ENCODE measurements at regions not wholly inside any gene's neighbourhood (a gene's known extent, or its start where the extent isn't known, plus 50 kb on each side); places are given as distances from the start of the nearest gene placed in this dataset.

DNA sequence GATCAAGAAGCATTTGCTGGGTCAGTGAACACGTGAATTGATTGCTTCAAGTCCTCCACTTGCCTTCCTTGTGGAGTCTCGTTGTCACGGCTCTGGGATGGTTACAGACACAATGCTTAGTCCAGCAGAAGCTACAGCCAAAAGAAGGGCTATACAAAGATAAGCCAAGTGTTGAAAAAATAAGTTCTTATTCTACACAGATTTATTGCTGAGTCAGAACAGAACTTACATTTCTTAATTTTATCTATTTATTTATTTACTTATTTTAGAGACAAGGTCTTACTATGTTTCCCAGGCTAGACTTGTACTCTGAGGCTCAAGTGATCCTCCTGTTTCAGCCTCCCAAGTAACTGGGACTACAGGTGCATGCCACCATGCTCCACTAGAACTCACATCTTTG lies 199.0 kb downstream of the MYLK4 start:
- no peak for DNase-seq
- TF ChIP-seq, protein P1, sequence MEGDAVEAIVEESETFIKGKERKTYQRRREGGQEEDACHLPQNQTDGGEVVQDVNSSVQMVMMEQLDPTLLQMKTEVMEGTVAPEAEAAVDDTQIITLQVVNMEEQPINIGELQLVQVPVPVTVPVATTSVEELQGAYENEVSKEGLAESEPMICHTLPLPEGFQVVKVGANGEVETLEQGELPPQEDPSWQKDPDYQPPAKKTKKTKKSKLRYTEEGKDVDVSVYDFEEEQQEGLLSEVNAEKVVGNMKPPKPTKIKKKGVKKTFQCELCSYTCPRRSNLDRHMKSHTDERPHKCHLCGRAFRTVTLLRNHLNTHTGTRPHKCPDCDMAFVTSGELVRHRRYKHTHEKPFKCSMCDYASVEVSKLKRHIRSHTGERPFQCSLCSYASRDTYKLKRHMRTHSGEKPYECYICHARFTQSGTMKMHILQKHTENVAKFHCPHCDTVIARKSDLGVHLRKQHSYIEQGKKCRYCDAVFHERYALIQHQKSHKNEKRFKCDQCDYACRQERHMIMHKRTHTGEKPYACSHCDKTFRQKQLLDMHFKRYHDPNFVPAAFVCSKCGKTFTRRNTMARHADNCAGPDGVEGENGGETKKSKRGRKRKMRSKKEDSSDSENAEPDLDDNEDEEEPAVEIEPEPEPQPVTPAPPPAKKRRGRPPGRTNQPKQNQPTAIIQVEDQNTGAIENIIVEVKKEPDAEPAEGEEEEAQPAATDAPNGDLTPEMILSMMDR (IDR thresholded peaks at IDR 0.05; ENCODE audit: borderline replicate concordance), result no peak
- Histone ChIP-seq H3K4me1 (no peaks in the 10 kb centered on the region), H3K36me3 (no peaks in the 10 kb centered on the region), H3K9me3 (replicated peaks) (peaks cover 7% of the 10 kb centered on the region), H3K27me3 (ENCODE audit: low read depth) (no peaks in the 10 kb centered on the region), H3K4me3 (no peak overlapping the region), H3K27ac (replicated peaks) (no peak overlapping the region)
- intact Hi-C loops (cut with micrococcal nuclease), result no loop called here

DNA sequence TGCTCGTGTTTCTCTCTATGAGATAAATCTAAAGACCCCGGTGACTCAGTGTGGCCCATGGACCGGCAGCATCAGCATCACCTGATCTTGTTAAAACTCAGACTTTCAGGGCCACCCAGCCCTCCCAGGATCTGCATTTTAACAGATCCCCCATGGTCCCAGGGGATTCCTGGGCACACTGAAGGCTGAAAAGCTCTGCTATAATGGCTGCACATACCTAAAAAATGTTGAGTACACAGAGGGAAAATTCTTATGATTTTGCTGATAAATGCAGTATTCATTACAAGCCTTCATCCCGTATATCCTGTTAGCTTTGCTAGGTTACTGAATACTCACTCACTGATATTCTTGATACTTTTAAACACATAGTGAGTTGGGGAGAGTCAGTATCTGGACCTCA lies 200.5 kb downstream of the MYLK4 start:
- H3K4me1 ChIP-seq, result no peaks in the 10 kb centered on the region
- peaks cover 7% of the 10 kb centered on the region for H3K9me3 ChIP-seq (replicated peaks)
- H3K27me3 ChIP-seq (ENCODE audit: low read depth), result no peaks in the 10 kb centered on the region
- no peak for DNase-seq
- no peak overlapping the region for H3K27ac ChIP-seq (replicated peaks)
- TF ChIP-seq, protein P1 (IDR thresholded peaks at IDR 0.05; ENCODE audit: borderline replicate concordance), result no peak
- no peaks in the 10 kb centered on the region for H3K36me3 ChIP-seq
- no peak overlapping the region for H3K4me3 ChIP-seq
- intact Hi-C loops (cut with micrococcal nuclease), result no loop called here

DNA sequence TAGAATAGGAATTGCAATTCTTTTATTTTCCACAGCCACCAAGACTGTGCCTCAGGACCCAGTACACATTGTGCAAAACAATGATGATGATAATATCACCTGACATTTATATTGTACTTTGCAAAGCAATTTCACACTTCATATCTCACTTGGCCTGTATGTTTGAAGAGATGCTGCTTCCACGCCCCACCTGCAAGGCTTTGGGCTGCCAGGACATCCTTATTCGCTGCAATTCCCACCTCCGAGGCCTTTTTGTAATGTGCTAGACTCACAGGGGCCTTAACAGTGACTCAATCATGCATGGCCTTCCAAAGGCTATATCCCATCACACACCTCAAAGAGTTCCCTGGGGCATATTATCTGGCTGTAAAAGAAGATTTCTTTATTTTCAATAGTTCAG lies 200.9 kb downstream of the MYLK4 start:
- Histone ChIP-seq H3K4me1 (no peaks in the 10 kb centered on the region), H3K4me3 (no peak overlapping the region), H3K36me3 (no peaks in the 10 kb centered on the region), H3K27ac (replicated peaks) (no peak overlapping the region), H3K27me3 (ENCODE audit: low read depth) (no peaks in the 10 kb centered on the region), H3K9me3 (replicated peaks) (peaks cover 7% of the 10 kb centered on the region)
- intact Hi-C loops (cut with micrococcal nuclease), result no loop called here
- no peak for DNase-seq
- TF ChIP-seq, protein P1 (IDR thresholded peaks at IDR 0.05; ENCODE audit: borderline replicate concordance), result no peak

DNA sequence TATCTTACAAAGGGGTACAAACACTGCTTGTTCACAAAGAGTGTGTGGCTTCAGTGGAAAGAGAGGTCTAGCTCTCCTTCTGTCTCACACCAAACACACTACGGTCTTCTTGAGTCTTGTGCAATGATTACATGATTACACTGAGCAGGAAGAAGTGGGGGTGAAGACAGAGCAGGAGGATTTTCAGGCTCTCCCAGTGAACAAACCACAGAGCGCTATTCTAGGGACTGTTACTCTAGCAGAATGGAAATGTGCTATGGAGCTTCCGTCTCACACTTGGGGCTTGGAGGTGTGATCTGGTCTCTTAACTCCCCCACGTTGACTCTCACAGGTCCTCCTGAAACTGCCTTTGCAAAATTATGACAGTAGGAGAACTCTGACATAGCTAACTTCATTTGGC lies 203.4 kb downstream of the MYLK4 start:
- Histone ChIP-seq H3K27ac (replicated peaks) (no peak overlapping the region), H3K4me3 (no peak overlapping the region), H3K9me3 (replicated peaks) (peaks cover 7% of the 10 kb centered on the region), H3K27me3 (ENCODE audit: low read depth) (peaks cover 9% of the 10 kb centered on the region), H3K36me3 (no peaks in the 10 kb centered on the region), H3K4me1 (no peaks in the 10 kb centered on the region)
- TF ChIP-seq, protein P1 (IDR thresholded peaks at IDR 0.05; ENCODE audit: borderline replicate concordance), result no peak
- intact Hi-C loops (cut with micrococcal nuclease), result no loop called here
- no peak for DNase-seq

DNA sequence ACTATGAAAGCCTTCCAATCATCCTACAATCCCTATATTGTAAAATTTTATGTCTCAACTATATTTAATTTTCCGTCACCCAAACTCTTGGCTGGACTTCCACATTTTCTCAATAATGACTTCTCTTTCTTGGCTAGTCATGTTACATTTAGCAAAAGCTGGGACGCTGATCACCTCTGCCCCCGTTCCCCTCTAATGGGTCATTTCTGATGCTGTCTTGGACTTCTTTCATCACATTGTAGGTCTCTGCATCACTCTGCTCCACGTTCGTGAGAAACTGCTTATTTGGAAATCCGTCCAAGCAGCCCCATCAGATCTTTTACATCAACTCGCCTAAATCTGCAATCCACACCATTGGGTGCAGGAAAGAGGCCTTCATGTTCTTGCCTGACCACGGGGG lies 203.8 kb downstream of the MYLK4 start:
- Histone ChIP-seq H3K9me3 (replicated peaks) (peaks cover 7% of the 10 kb centered on the region), H3K36me3 (no peaks in the 10 kb centered on the region), H3K27me3 (ENCODE audit: low read depth) (peaks cover 9% of the 10 kb centered on the region), H3K4me3 (no peak overlapping the region), H3K4me1 (no peaks in the 10 kb centered on the region), H3K27ac (replicated peaks) (no peak overlapping the region)
- intact Hi-C loops (cut with micrococcal nuclease), result no loop called here
- no peak for DNase-seq
- TF ChIP-seq, protein P1 (IDR thresholded peaks at IDR 0.05; ENCODE audit: borderline replicate concordance), result no peak

All from left ventricle myocardium inferior (tissue), 1 donor.